ENCODE measurements at regions not wholly inside any gene's neighbourhood (a gene's known extent, or its start where the extent isn't known, plus 50 kb on each side); places are given as distances from the start of the nearest gene placed in this dataset.

DNA sequence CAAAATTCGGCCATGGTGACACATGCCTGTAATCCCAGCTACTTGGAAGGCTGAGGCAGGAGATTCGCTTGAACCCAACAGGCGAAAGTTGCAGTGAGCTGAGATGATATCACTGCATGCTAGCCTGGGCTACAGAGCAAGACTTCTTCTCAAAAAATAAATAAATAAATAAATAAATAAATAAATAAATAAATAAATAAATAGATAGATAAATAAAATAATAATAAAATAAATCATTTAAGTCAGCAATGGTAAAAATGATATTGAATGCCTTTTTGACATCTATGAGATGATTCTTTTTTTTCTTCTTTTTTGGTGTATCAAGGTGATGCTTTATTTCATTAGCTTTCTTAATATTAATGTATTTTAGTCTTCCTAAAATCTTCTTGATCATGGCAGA is 221.7 kb upstream of the RXFP2 start:
- no peak for TF ChIP-seq TCF7L2 (IDR thresholded peaks at IDR 0.05; ENCODE audit: borderline replicate concordance, extremely low read depth, insufficient read depth, insufficient read length)
- TF ChIP-seq CTCF (IDR thresholded peaks at IDR 0.05 in 2 of 3, conservative IDR thresholded peaks at IDR 0.05 in 1 of 3; ENCODE audit: borderline replicate concordance in 1 of 3, insufficient read depth in 1 of 3, low read depth in 2 of 3, low read length in 2 of 3) = no peak
- TF ChIP-seq ZNF274 (IDR thresholded peaks at IDR 0.05; ENCODE audit: low read depth, low read length) = no peak
- TF ChIP-seq POLR2AphosphoS5 (IDR thresholded peaks at IDR 0.05; ENCODE audit: low read depth, low read length) = no peak
- TF ChIP-seq CBX3 (IDR thresholded peaks at IDR 0.05; ENCODE audit: low read depth) = no peak
